ENCODE measurements at regions not wholly inside any gene's neighbourhood (a gene's known extent, or its start where the extent isn't known, plus 50 kb on each side); places are given as distances from the start of the nearest gene placed in this dataset.
A peak's percentile ranks its signal among the peaks of the same experiment; 100 is the strongest.
"Not testable (repeated sequence)": the region's sequence is repeated elsewhere in the genome, so short reads cannot be mapped to it uniquely, and the experiment has no call there.

GRCh38 chr10:43862756-43863155, 214.1 kb upstream of the ZNF32 start:
- DNase-seq = no peak

GRCh38 chr10:43861966-43862751, 213.5 kb upstream of the ZNF32 start:
- no peak for DNase-seq

GRCh38 chr10:43859016-43859525, 210.4 kb upstream of the ZNF32 start:
- DNase-seq = no peak

DNA sequence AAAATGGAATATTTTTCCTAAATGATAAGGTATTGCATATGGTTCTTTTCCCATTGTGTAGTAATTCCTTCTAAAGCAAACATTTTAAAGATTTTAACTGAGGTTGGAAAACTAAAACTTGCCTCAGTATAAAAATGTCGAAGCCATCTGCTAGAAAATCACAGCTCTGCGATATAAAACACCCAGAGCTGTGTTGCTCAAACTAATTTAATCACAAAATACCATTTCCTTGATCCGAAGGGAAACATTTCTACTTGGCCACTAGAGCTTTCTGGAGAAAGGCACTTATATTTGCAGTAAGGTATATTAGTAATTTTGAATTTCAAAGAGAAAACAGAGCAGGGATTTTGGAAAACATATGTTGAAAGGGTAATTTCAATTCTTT, 209.2 kb upstream of the ZNF32 start:
- DNase-seq = no peak

DNA sequence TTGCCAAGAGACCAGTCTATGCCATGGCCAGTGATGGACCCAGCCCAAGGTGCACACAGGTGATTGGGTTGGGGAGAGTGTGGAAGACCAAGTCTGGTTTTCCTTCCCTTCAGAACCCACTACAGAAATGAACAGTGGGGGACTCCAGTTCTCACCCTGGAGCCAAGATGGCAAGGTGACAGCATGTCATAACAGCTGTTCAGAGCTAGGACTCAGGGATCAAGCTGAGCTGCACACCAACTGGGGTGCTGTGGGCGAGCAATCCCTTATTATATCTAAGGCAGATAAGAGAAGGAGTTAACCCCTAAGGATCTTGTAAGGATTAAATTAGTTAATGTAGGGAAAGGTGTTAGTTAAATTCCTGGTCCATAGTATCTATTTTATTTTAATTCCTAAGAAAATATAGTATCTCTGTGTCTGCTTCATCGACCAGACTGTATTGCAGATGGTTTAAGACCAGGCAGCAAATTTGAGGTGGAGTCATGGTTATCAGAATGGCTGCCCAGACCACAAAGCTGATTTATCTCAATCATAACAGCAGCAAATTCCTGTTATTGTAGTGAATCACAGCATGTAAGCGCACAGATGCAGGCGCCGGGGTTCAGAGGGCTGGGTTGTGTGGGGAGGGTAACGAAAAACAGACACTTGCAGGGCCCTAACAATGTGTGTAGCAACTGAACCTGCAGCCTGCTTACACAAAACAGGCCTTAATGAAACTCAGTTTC, 208.7 kb upstream of the ZNF32 start:
- DNase-seq = no peak

DNA sequence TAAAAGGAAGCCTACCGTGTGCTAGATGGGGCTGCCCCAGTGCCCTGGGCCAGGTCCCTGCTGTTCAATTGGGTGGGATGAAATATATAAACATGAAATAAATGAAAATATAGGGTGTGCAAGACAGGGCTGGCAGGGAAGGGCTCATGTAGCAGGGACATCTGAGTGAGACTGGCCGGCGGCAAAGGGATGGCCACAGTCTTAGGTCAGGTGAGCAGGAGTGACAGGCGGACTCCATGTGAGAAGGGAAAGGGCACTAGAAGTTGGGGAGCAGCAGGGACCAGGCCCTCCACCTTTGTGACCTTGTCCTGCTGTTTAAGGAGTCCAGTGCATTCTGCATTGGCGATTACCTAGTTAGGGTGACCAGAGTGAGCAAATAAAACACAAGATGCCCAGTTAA, 207.6 kb upstream of the ZNF32 start:
- DNase-seq = no peak

GRCh38 chr10:43855667-43856210, 207.1 kb upstream of the ZNF32 start:
- no peak for DNase-seq

DNA sequence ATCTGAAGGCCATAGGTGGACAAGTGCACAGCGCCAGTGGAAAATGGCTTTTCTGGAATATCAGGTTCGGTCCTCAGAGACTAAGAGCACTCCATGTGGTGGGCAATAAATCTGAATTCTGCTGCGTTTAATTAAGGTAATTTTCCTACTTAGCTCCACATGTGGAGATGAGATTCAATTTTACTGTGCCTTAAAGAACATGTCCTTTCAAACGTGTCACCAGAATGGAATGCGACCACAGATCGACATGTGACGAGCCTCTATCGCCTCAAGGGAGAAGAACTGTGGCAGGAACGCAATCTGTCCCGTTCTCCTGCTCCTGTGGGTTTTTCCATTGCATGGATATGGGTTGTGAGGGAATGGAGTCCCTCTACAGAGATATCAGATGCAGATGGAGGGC, 205.3 kb upstream of the ZNF32 start:
- DNase-seq = no peak

- DNase-seq = no peak
Measured at GRCh38 chr10:43853369-43853768, 204.7 kb upstream of the ZNF32 start.

GRCh38 chr10:43852644-43853214, 204.0 kb upstream of the ZNF32 start:
- DNase-seq = no peak

- DNase-seq = no peak
Measured at GRCh38 chr10:43852149-43852548, 203.5 kb upstream of the ZNF32 start.

DNA sequence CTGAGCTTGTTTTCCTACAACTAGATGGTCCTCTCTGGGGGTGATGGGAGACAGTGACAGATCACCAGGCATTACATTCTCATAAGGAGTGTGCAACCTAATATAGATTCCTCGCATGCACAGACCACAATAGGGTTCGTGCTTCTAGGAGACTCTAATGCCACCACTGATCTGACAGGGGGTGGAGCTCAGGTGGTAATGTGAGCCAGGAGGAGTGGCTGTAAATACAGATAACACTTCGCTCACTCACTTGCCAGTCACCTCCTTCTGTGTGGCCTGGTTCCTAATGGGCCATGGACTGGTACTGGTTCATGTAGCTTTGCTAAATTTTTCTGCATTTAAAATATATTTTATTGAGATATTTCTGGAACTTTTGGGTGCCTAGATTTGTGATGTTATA, 202.3 kb upstream of the ZNF32 start:
- DNase-seq = no peak

- no peak for DNase-seq
Measured at GRCh38 chr10:43849551-43849950, 200.9 kb upstream of the ZNF32 start.

DNA sequence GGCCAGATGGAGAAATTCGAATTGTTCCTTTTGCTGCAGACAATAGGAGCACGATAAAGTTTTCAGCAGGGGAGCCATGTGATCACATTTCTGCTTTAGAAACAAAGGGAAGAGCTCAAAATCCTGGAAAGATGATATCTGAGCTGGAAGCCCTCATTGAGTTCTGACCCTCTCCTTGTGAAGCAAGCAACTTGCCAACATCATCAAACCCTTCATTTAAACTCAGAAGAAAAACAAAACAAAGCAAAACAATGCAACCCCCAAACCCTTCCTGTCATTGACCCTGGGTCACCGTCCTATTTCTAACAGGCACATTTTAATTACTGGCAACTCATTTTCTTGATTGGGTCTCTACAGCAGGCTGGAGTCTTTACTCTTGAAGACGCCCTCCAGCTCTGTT, 198.3 kb upstream of the ZNF32 start:
- no peak for DNase-seq

DNA sequence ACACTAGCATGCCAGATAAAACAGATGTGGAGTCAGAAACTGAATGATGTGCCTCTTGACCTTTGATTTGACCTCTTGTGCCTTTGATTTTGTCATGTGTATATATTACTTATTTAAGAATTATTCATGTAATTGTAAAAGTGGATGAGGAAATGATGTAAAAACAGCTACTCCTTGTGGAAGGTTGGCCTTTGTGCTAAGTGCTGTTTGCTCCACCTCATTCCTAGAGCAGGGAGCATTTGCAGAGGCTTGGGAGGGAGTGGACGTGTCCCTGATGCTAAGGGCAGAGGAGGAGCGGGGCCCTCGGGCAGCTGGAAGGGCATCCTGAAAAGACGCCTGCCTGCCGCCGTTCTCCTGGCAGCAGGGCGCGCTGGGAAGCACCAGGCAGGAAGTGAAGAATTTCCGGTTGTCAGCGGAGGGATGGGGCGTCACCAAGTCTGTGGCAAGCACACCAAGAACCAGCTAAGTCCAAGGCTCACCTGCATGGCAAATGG, 197.6 kb upstream of the ZNF32 start:
- DNase-seq = peak; percentile 13 to 41

DNA sequence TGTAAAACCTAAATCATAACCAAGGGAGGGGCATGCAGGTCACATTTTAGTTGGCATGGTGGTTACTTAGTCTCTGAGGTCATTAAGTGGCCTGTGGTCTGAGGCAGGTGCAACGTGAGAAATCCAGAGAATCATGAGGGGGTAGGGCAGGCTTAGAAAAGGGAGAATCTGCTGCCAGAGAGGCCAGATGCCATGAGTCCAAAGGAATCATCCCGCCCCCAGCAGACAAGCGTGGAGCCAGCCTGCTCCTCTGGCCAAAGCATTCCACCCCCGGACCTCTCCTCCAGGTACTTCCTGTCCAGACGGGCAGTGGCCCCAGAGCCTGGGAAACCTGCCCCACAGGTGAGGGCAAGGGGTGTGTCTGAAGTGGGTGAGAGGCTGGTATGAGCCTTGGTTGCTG, 196.4 kb upstream of the ZNF32 start:
- no peak for DNase-seq

DNA sequence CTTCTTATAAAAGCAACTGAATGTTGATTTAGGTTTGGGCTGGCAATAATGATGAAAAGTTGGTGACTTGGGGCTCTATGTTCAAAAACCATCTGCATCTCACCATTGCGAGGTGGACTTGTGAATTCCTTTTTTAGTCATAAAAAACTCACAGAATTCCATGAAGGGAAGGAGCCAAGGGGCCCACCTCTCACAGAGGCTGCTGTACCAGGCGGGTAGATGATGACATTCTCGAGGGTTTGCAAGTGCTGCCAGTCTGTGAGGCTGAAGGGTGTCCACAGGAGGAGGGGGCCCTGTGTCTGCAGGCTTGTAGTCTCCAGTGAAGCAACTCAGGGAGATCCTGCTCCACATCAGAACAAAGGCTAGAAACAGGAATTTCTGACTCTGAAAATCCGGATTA, 195.5 kb upstream of the ZNF32 start:
- no peak for DNase-seq

DNA sequence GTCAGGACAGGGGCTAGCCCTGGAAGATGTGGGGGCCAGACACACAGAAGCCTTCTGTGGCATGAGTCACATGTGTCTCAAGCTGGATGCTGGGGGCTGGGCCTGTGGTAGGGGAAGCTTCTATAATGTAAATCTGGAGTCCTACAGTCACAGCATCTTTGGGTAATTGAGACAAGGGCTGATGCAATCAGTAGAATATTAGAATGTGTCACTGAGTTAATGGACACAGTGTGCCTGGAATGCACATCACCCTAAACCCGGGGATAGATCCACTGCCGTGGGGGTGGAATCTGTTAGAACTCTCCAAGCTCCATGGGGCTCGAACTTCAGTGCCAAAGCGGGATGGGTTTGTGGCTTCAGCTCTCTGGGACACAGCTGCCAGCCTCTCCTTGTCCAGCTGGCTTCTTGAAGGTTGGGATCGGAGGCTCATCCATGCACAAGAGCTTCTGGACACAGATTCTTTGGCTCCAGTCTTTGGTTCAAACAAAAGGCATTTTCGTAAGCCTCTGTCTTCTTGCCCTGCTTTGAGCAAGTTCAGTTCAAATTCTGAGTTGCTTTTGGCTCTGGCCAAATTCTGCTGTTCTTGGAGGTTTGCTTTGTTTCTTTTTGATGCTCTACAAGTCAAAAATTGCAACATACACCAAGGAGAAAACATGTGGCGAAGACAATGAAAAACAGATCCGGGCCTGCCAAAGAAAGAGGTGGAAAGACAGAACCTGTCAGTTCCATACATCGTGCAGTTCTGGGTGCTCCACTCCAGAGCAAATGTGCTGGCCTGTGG, 194.8 kb upstream of the ZNF32 start:
- DNase-seq = no peak

GRCh38 chr10:43842496-43842895, 193.8 kb upstream of the ZNF32 start:
- no peak for DNase-seq

GRCh38 chr10:43842072-43842471, 193.4 kb upstream of the ZNF32 start:
- no peak for DNase-seq

GRCh38 chr10:43839973-43840372, 191.3 kb upstream of the ZNF32 start:
- no peak for DNase-seq

DNA sequence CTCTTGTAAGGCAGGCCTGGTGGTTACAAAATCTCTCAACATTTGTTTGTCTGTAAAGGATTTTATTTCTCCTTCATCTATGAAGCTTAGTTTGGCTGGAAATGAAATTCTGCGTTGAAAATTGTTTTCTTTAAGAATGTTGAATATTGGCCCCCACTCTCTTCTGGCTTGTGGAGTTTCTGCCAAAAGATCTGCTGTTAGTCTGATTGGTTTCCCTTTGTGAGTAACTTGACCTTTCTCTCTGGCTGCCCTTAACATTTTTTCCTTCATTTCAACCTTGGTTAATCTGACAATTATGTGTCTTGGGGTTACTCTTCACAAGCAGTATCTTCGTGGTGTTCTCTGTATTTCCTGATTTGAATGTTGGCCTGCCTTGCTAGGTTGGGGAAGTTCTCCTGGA, 186.1 kb upstream of the ZNF32 start:
- not testable (repeated sequence) for DNase-seq

GRCh38 chr10:43827853-43828252, 179.2 kb upstream of the ZNF32 start:
- no peak for DNase-seq
